Sigmoid colon (tissue), 6 donors: ENCODE measurements at regions not wholly inside any gene's neighbourhood (a gene's known extent, or its start where the extent isn't known, plus 50 kb on each side); places are given as distances from the start of the nearest gene placed in this dataset.

Source experiments
- DNase-seq: peaks from one replicate; pipeline ENCODE4 v3.0.0-alpha.2; 2019
- H3K27ac ChIP-seq, 4 donors: fragments of 200-600 bp; sonication (generic); one replicate each; pipeline ENCODE4 v1.5.1; 2016 to 2019; ENCODE audit warnings: mild to moderate bottlenecking in 1 of 4
- H3K27me3 ChIP-seq, 3 donors: fragments of 200-600 bp; sonication (generic); one replicate each; pipeline ENCODE4 v1.5.1; 2019; ENCODE audit warnings: mild to moderate bottlenecking in 1 of 3
- H3K36me3 ChIP-seq, 4 donors: fragments of 200-600 bp; sonication (generic); one replicate each; pipeline ENCODE4 v1.5.1; 2016 to 2019
- H3K4me1 ChIP-seq, 4 donors: fragments of 200-600 bp; sonication (generic); one replicate each; pipeline ENCODE4 v1.5.1; 2017 to 2019
- H3K4me3 ChIP-seq, 4 donors: fragments of 200-600 bp; sonication (generic); one replicate each; pipeline ENCODE4 v1.5.1; 2017 to 2019; ENCODE audit warnings: mild to moderate bottlenecking in 2 of 4, moderate library complexity in 1 of 4
- H3K9me3 ChIP-seq, 4 donors: fragments of 200-600 bp in 3 of 4; sonication (generic) in 3 of 4; one replicate each; pipeline versions ENCODE4 v1.5.1 to v1.6.1; 2013 to 2019
- EP300 ChIP-seq, 4 donors: sonication (generic); formaldehyde crosslinking; IDR thresholded peaks; one replicate each; pipeline ENCODE4 v1.6.1; 2017; ENCODE audit warnings: antibody characterized with exemption in 4 of 4
- POLR2A ChIP-seq, 2 donors: fragments of 450-650 bp; IDR thresholded peaks; one replicate each; pipeline ENCODE4 v1.6.1; 2016; ENCODE audit warnings: antibody characterized with exemption in 2 of 2, mild to moderate bottlenecking in 2 of 2, moderate library complexity in 2 of 2
- POLR2AphosphoS5 ChIP-seq, 4 donors: sonication (generic); formaldehyde crosslinking; IDR thresholded peaks; one replicate each; pipeline ENCODE4 v1.6.1; 2017; ENCODE audit warnings: antibody characterized with exemption in 4 of 4
- whole genome bisulfite sequencing, 2 donors: extraction: QIAGEN DNeasy Blood & Tissue Kit; methylation state at CpG; one replicate each; pipeline ENCODE4 v1.1.7; 2013; 5-methylcytosine and 5-hydroxymethylcytosine counted together
- intact Hi-C: fragments of 100-400 bp; cut with DNase I; formaldehyde crosslinking; loops from one replicate; pipeline ENCODE4 v1.15.1; 2023
- TF ChIP-seq, protein P1 (sequence below), 4 experiments: fragments of 450-650 bp in 3 of 4; fragments of 200-600 bp in 1 of 4; IDR thresholded peaks; one replicate each; pipeline ENCODE4 v1.5.1; 2016 to 2019; ENCODE audit warnings: antibody characterized with exemption in 4 of 4, mild to moderate bottlenecking in 3 of 4, moderate library complexity in 2 of 4
- donor health status: healthy with polysubstance abuse.
- donor health status: healthy.

DNA sequence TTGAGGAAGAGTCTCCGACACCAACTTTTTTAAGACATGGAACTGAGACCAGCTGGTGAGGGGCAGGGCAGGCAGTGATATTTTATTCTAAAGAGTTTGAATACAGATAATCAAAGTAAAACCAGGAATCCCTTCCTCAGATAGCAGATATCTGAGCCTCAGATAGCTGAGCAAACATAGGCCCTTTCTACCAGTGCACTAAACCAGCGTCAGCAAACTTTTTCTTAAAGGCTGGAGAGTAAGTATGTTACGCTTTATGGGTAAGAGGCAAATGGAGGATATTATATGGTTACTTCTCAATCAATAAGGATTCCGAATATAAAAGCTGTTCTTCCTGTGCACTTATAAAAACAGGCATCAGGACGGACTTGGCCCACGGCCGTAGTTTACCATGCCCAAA lies 73.9 kb downstream of the WNT5A start:
- H3K27me3 ChIP-seq = no peaks in the 10 kb centered on the region
- H3K27ac ChIP-seq = no peak overlapping the region
- DNase-seq = no peak
- no peaks in the 10 kb centered on the region for H3K4me1 ChIP-seq
- peaks cover 0 to 3% (median 0%) of the 10 kb centered on the region in 4 donors for H3K9me3 ChIP-seq
- no peaks in the 10 kb centered on the region for H3K36me3 ChIP-seq
- TF ChIP-seq EP300 (IDR thresholded peaks at IDR 0.05) (no peak), POLR2A (IDR thresholded peaks at IDR 0.05) (no peak), POLR2AphosphoS5 (IDR thresholded peaks at IDR 0.05) (no peak)
- TF ChIP-seq, protein P1, sequence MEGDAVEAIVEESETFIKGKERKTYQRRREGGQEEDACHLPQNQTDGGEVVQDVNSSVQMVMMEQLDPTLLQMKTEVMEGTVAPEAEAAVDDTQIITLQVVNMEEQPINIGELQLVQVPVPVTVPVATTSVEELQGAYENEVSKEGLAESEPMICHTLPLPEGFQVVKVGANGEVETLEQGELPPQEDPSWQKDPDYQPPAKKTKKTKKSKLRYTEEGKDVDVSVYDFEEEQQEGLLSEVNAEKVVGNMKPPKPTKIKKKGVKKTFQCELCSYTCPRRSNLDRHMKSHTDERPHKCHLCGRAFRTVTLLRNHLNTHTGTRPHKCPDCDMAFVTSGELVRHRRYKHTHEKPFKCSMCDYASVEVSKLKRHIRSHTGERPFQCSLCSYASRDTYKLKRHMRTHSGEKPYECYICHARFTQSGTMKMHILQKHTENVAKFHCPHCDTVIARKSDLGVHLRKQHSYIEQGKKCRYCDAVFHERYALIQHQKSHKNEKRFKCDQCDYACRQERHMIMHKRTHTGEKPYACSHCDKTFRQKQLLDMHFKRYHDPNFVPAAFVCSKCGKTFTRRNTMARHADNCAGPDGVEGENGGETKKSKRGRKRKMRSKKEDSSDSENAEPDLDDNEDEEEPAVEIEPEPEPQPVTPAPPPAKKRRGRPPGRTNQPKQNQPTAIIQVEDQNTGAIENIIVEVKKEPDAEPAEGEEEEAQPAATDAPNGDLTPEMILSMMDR (IDR thresholded peaks at IDR 0.05) = no peak
- H3K4me3 ChIP-seq = no peak overlapping the region
- 12 to 73% methylated on average over 7 of the region's 7 CpGs for WGBS, 2 donors
- intact Hi-C loops = no loop called here

DNA sequence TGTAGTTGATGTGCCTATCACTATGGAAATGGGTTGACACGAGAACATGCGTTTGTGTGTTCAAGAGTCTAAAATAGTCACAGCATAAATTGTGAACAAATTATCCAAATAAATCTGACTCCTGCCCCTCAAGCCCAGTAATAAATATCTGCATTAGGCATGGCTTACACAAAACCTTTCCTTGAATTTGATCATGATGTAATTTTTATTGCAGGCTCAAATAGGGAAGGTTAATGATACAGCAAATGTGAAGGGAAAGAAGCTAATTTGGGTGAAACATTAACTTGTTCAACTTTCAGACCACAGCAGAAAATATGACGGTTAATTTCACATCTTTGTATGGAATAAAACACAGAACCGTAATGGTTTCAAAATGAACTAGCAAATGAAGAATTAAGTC lies 74.6 kb downstream of the WNT5A start:
- no peaks in the 10 kb centered on the region for H3K27me3 ChIP-seq
- H3K36me3 ChIP-seq = no peaks in the 10 kb centered on the region
- no peak for DNase-seq
- WGBS, 2 donors = 17 to 66% methylated on average over 4 of the region's 4 CpGs
- TF ChIP-seq POLR2A (IDR thresholded peaks at IDR 0.05) = no peak
- no peak for TF ChIP-seq EP300 (IDR thresholded peaks at IDR 0.05)
- TF ChIP-seq POLR2AphosphoS5 (IDR thresholded peaks at IDR 0.05) = no peak
- TF ChIP-seq, protein P1 (IDR thresholded peaks at IDR 0.05) = no peak
- H3K9me3 ChIP-seq = no peaks in the 10 kb centered on the region
- no peak overlapping the region for H3K4me3 ChIP-seq
- H3K27ac ChIP-seq = no peak overlapping the region
- intact Hi-C loops = no loop called here
- H3K4me1 ChIP-seq = no peaks in the 10 kb centered on the region

DNA sequence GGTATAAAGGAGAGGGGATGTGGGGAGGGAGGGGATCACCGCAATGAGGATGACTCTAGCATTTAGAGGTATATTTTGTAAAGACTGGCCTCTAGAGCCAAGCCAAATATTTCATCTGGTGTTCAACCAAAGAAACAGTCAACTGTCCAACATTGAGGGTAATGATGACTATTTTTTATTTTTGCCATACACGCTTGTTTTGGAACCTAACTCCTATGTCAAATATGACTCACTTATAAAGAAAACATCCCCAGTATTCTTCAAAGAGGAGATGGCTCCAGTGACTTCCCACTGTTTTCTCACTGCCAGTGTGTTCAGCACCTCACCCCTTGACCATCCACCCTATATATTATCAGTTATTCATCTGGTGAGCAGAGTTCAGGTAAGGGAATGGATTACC lies 77.3 kb downstream of the WNT5A start:
- peaks cover 0 to 2% (median 0%) of the 10 kb centered on the region in 4 donors for H3K9me3 ChIP-seq
- WGBS, 2 donors = 94% methylated on average over 2 of the region's 2 CpGs
- H3K27me3 ChIP-seq = no peaks in the 10 kb centered on the region
- DNase-seq = no peak
- H3K36me3 ChIP-seq = no peaks in the 10 kb centered on the region
- H3K27ac ChIP-seq = no peak overlapping the region
- H3K4me1 ChIP-seq = no peaks in the 10 kb centered on the region
- intact Hi-C loops = no loop called here
- TF ChIP-seq EP300 (IDR thresholded peaks at IDR 0.05) (no peak), POLR2AphosphoS5 (IDR thresholded peaks at IDR 0.05) (no peak), POLR2A (IDR thresholded peaks at IDR 0.05) (no peak)
- TF ChIP-seq, protein P1 (IDR thresholded peaks at IDR 0.05) = no peak
- H3K4me3 ChIP-seq = no peak overlapping the region

DNA sequence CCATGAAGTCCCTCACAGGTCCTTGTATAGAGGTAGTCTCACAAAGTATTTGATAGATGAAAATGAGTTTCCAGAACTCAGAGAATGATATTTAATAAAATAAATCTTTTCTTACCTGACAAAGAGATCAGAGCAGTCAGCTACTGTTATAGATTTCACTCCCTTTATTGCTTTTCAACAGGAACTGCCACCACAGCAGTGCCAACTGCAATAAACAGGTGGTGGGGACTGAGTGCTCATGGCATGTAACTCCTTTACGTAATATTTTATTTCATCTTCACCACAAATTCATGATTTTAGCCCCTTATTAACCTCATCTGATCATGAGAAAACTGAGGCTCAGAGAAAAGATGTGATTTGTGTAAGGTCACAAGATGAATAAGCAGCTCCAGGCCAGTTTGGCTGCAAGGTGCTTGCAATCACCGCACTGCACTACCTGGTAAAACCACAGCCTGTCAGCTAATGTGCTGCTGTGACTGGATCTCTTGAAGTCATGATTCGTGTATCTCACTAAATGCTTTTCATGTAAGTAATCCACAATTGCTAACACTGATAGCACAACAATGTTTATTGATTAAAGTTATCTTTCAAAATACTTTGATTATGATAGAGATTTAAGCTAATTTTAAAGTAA lies 78.8 kb downstream of the WNT5A start:
- DNase-seq = no peak
- peaks cover 0 to 2% (median 0%) of the 10 kb centered on the region in 4 donors for H3K9me3 ChIP-seq
- H3K27ac ChIP-seq = no peak overlapping the region
- no peaks in the 10 kb centered on the region for H3K4me1 ChIP-seq
- H3K27me3 ChIP-seq = no peaks in the 10 kb centered on the region
- no peak overlapping the region for H3K4me3 ChIP-seq
- H3K36me3 ChIP-seq = no peaks in the 10 kb centered on the region
- TF ChIP-seq EP300 (IDR thresholded peaks at IDR 0.05) = no peak
- TF ChIP-seq POLR2AphosphoS5 (IDR thresholded peaks at IDR 0.05) = no peak
- TF ChIP-seq, protein P1 (IDR thresholded peaks at IDR 0.05) = no peak
- TF ChIP-seq POLR2A (IDR thresholded peaks at IDR 0.05) = no peak
- WGBS, 2 donors = 19 to 67% methylated on average over 3 of the region's 3 CpGs
- intact Hi-C loops = no loop called here

DNA sequence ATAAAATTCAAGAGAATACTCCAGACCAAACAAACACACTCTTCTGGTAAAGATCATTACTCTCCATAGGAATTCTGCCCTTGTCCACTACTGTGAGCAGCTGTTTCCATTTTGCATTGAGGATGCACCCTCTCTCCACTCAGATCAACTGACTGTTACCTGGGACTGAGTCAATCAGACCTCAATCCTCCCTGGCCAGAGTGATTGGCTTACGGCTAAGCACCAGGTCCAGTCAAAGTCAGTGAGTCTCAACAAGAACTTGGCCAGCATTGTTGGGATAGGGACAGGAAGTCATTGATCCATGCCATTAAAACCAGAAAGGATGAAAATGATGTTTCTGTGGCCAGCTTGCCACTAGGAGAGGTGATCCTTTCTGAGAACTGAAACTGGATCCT lies 79.7 kb downstream of the WNT5A start:
- H3K27ac ChIP-seq = no peak overlapping the region
- H3K36me3 ChIP-seq = no peaks in the 10 kb centered on the region
- no peaks in the 10 kb centered on the region for H3K27me3 ChIP-seq
- intact Hi-C loops = no loop called here
- WGBS, 2 donors = 96 to 97% methylated on average over 1 of the region's 1 CpG
- DNase-seq = no peak
- no peaks in the 10 kb centered on the region for H3K4me1 ChIP-seq
- H3K9me3 ChIP-seq = peaks cover 0 to 2% (median 0%) of the 10 kb centered on the region in 4 donors
- no peak for TF ChIP-seq POLR2AphosphoS5 (IDR thresholded peaks at IDR 0.05)
- TF ChIP-seq EP300 (IDR thresholded peaks at IDR 0.05) = no peak
- TF ChIP-seq, protein P1 (IDR thresholded peaks at IDR 0.05) = no peak
- TF ChIP-seq POLR2A (IDR thresholded peaks at IDR 0.05) = no peak
- H3K4me3 ChIP-seq = no peak overlapping the region
